HEK293 (cell line): ENCODE measurements at regions not wholly inside any gene's neighbourhood (a gene's known extent, or its start where the extent isn't known, plus 50 kb on each side); places are given as distances from the start of the nearest gene placed in this dataset.

Experiments used
- REST ChIP-seq: fragments of 450-650 bp; formaldehyde crosslinking; IDR thresholded peaks from 2 replicates; pipeline ENCODE4 v1.5.1; 2016; ENCODE audit warnings: missing biosample characterization, missing genetic modification characterization
- ZNF24 ChIP-seq: fragments of 450-650 bp; formaldehyde crosslinking; IDR thresholded peaks from 2 replicates; pipeline ENCODE4 v1.5.1; 2016; ENCODE audit warnings: missing biosample characterization, missing genetic modification characterization
- ZNF664 ChIP-seq: fragments of 450-650 bp; formaldehyde crosslinking; IDR thresholded peaks from 2 replicates; pipeline ENCODE4 v1.5.1; 2016; ENCODE audit warnings: missing biosample characterization, missing genetic modification characterization
- ZNF707 ChIP-seq: fragments of 450-650 bp; formaldehyde crosslinking; IDR thresholded peaks from 2 replicates; pipeline ENCODE4 v1.5.1; 2016; ENCODE audit warnings: missing biosample characterization, missing genetic modification characterization
- ZSCAN23 ChIP-seq: fragments of 450-650 bp; formaldehyde crosslinking; IDR thresholded peaks from 2 replicates; pipeline ENCODE4 v1.5.1; 2016; ENCODE audit warnings: missing biosample characterization, missing genetic modification characterization

DNA sequence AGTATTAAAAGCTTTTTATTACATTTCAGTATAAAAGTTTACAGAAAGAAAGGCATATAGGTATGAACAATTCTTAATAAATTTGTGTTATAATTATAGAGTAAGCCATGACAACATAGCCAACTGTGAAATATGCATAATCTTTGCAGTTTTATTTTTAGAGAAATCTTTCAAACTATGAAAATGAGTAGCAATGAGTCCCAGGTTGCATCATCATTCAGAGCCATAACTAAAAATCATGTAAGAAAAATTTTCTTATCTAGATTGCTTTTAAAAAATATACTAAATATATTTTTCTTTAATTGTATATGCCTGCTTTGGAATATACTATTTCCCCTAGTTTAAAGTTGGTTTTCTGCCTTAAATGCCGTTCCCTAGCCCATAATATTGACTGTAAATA is 54.8 kb upstream of the NAF1 start:
- TF ChIP-seq ZNF707 (tag by site-specific recombination): no peak
- TF ChIP-seq ZNF24: no peak
- no peak for TF ChIP-seq ZSCAN23
- no peak for TF ChIP-seq ZNF664 (tag by site-specific recombination)
- no peak for TF ChIP-seq REST
